Upper lobe of left lung (tissue), 6 donors: ENCODE measurements at regions not wholly inside any gene's neighbourhood (a gene's known extent, or its start where the extent isn't known, plus 50 kb on each side); places are given as distances from the start of the nearest gene placed in this dataset.

Source experiments
- ATAC-seq, 2 donors: fragments of 200-7000 bp; cut with Tn5 transposase; one replicate each; pipeline ENCODE4 v1.9.1; 2022; ENCODE audit warnings: mild to moderate bottlenecking in 2 of 2, moderate library complexity in 2 of 2; ENCODE audit not compliant: low FRiP score in 2 of 2
- DNase-seq, 2 donors: peaks; one replicate each; pipeline ENCODE4 v3.0.0-alpha.2; 2019 to 2020
- H3K27ac ChIP-seq, 4 donors: fragments of 200-600 bp; sonication (generic); one replicate each; pipeline ENCODE4 v1.5.1; 2016 to 2019
- H3K27me3 ChIP-seq, 4 donors: fragments of 200-600 bp; sonication (generic); one replicate each; pipeline ENCODE4 v1.5.1; 2017 to 2019
- H3K36me3 ChIP-seq, 4 donors: fragments of 200-600 bp; sonication (generic); one replicate each; pipeline ENCODE4 v1.5.1; 2016 to 2019
- H3K4me1 ChIP-seq, 4 donors: fragments of 200-600 bp; sonication (generic); one replicate each; pipeline ENCODE4 v1.5.1; 2018 to 2019
- H3K4me3 ChIP-seq, 4 donors: fragments of 200-600 bp; sonication (generic); one replicate each; pipeline ENCODE4 v1.5.1; 2017 to 2019; ENCODE audit warnings: mild to moderate bottlenecking in 2 of 4, moderate library complexity in 1 of 4
- H3K9me3 ChIP-seq, 4 donors: fragments of 200-600 bp; sonication (generic); one replicate each; pipeline ENCODE4 v1.5.1; 2018 to 2019
- CTCF ChIP-seq, 6 experiments: fragments of 450-650 bp in 4 of 6; fragments of 200-600 bp in 2 of 6; sonication (generic) in 2 of 6; IDR thresholded peaks; one replicate each; pipeline ENCODE4 v1.5.1; 2016 to 2019; ENCODE audit warnings: antibody characterized with exemption in 6 of 6
- EP300 ChIP-seq, 4 donors: sonication (generic); formaldehyde crosslinking; IDR thresholded peaks; one replicate each; pipeline ENCODE4 v1.5.1; 2017; ENCODE audit warnings: antibody characterized with exemption in 4 of 4, control low read depth in 2 of 4
- POLR2A ChIP-seq, 4 donors: fragments of 450-650 bp; IDR thresholded peaks; one replicate each; pipeline ENCODE4 v1.5.1; 2016 to 2017; ENCODE audit warnings: antibody characterized with exemption in 4 of 4, mild to moderate bottlenecking in 2 of 4
- POLR2AphosphoS5 ChIP-seq, 2 donors: sonication (generic); formaldehyde crosslinking; IDR thresholded peaks; one replicate each; pipeline ENCODE4 v1.5.1; 2017; ENCODE audit warnings: antibody characterized with exemption in 2 of 2
- WGBS, 2 donors: methylation state at CpG; one replicate each; pipeline ENCODE4 v1.1.5; 2017 to 2018; 5-methylcytosine and 5-hydroxymethylcytosine counted together
- small RNA-seq, 4 donors: library from RNA; depleted of rRNA; stranded (forward); fragments of <200 nt; gene quantifications; one replicate each; pipeline ENCODE3, GENCODE V24; 2016
- donor health status: DM: no; HTN: no; CAD: no; lungs with moderate emphysema.
- donor health status: DM: no; HTN: yes; CAD: no; lungs with severe emphysema.

- ATAC-seq, result no peak
These were observed 64.0 kb upstream of the FIGN start for GRCh38 chr2:163799807-163800206.

GRCh38 chr2:163794635-163795034 is 58.8 kb upstream of the FIGN start:
- H3K27ac ChIP-seq, result no peak overlapping the region
- H3K4me1 ChIP-seq, result no peaks in the 10 kb centered on the region
- no peak for TF ChIP-seq EP300 (IDR thresholded peaks at IDR 0.05)
- ATAC-seq, result no peak
- no peaks in the 10 kb centered on the region for H3K36me3 ChIP-seq
- no peak overlapping the region for H3K4me3 ChIP-seq
- DNase-seq, result peak in 1 of 2 donors; percentile 43
- H3K9me3 ChIP-seq, result no peaks in the 10 kb centered on the region
- H3K27me3 ChIP-seq, result no peaks in the 10 kb centered on the region

More at GRCh38 chr2:163799807-163800206, 64.0 kb upstream of the FIGN start:
- Histone ChIP-seq H3K9me3 (no peaks in the 10 kb centered on the region), H3K27me3 (no peaks in the 10 kb centered on the region), H3K36me3 (no peaks in the 10 kb centered on the region), H3K4me1 (no peaks in the 10 kb centered on the region), H3K27ac (no peak overlapping the region), H3K4me3 (no peak overlapping the region)
- WGBS, 2 donors, result 66 to 69% methylated on average over 2 of the region's 2 CpGs
- DNase-seq, result no peak
- TF ChIP-seq EP300 (IDR thresholded peaks at IDR 0.05), result no peak
- no peak for TF ChIP-seq POLR2AphosphoS5 (IDR thresholded peaks at IDR 0.05)
- no peak for TF ChIP-seq POLR2A (IDR thresholded peaks at IDR 0.05)
- TF ChIP-seq CTCF (IDR thresholded peaks at IDR 0.05), result no peak

Small RNAs in the stretch of these regions (small RNA-seq; reads per million reads assigned to genes)
- gene CYP2C56P, result 0 reads per million in 4 donors
